GF-D8 (cell line): ENCODE measurements at regions not wholly inside any gene's neighbourhood (a gene's known extent, or its start where the extent isn't known, plus 50 kb on each side); places are given as distances from the start of the nearest gene placed in this dataset.

ENCODE experiments used
- DNase-seq: peaks from one replicate; lab custom pipeline; 2025; lab: John Stamatoyannopoulos, UW

DNA sequence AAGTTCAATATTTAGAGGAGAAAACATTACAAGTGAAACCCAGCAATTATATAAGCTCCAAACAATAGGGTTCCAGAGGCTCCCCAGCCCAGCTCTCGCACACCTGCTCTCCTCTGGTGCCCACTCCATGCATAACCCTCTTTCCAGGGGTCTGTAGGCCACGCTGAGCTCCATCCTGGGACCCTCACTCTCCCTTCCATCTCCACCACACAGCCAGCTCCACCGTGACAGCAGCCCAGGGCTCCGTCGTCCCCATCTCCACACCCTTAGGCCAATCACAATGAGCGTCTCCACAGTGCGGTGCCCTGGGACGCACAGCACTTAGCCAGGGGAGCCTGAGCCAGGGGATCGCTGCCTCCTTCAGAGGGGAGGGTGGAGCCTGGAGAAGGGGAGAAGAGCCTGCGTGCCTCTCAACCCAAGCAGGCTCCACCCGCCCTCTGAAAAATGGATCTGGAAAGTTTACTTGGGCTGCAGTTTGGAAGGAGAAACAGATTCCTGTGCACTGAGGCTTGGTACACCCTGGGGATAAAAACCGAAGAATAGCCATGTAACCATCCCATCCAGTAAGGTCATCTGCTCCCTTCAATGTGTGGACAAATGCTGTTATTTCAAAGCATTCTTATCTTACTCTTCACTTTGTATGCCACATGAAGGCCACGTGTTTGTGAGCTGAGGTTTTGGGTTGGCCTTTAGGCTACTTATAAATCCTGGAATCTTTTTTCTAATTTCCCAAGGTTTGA lies 72.4 kb upstream of the GGTLC1 start:
- DNase-seq = no peak

DNA sequence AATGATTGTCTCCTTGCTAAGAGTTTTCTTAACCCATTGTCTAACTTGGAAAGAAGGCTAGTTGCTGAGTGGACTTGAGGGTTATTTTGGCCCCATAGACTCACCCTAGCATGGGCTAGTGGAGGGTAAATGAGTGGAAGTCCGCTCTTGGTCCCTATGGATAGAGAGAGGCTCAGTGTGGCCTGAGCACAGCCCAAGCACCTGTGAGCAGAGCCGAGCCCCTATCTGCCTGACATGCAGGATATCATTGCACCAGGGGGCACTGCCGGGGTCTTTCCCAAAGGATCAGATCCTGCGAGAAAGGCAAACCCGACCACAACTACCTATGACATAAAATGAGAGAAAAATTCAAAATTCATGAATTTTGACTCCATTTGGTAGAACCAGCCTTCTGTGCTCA lies 70.6 kb upstream of the GGTLC1 start:
- DNase-seq = no peak

DNA sequence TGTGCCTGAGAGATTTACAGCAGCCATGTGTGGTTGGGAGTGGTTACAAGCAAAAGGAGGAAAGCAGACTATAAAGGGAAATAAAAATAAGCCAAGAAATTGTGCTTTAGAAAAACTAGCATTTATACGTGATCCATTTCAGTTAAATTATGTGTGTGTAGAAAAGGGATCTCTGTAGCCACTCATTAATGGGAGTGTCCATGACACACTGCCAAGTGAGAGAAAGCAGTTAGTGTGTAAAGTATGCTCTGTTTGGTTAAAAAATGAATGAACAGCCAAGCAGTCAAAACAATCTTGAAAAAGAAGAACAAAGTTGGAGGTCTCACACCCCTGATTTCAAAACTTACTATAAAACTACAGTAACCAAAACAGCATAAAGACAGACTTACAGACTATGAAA lies 67.9 kb upstream of the GGTLC1 start:
- DNase-seq = no peak

DNA sequence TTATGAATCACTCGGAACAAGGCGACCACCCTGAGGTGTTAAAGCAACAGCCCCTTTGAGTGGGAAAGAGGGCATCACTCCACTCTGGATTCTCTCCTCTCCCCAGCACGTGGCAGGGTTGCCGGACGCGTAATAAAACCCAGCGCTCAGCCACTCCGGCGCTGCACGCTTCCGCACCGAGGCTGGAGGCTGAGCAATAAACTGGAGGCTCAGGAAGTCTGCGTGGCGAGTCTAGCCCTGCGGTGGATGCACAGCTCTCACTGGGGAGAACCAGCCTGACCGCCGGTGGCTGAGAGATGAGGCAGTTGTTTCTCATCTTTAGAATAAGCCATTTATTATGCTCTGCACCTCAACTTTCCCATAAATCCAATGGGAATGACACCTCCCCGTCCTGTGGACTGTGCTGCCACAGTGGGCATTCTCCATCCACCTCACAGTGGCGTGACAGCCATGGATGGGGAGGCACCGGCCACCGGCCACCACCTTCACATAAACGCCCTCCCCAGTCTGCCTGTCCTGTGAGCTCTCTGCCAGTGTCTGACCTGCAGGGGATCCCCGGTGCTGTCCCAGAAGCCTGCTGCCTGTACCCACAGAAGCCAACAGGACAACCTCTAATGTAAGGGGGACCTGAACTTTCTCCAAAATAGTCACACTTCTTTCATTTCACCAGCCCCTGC lies 64.2 kb upstream of the GGTLC1 start:
- DNase-seq = no peak

DNA sequence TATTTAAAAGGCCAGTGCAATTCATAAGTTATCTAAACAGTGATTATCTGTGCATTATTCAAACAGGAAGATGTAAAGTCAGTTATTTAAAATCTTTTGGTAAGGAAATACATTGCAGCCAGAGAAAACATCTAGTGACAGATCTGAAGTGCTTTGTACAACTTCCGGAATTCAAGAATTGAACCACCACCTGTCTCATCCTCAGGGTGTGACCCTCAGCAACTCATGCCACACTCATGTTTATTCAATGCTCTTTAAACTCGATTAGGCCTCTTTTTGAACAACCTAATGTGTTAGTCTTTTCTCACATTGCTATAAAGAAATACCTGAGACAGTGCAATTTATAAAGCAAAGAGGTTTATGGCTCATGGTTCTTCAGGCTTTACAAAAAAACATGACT lies 62.6 kb upstream of the GGTLC1 start:
- DNase-seq = no peak

DNA sequence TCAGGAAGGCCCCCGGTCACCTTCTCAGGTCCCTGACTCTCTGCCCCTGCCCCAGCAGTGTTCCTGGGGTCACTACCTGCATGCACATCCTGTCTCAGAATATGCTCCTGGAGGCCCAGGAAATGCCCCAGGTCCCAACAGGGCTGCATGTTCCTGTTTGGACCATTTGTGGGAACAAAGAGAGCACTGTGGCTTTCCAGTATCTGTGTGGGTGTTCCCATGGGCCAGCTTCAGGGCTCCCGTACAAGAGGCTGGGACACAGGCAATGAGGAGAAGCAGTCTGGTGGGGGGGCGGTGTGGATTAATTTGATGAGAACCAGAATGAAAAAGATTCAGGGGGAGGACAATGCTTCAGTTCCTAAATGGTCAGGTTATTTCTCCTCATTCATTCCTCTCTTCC lies 61.5 kb upstream of the GGTLC1 start:
- DNase-seq = no peak

DNA sequence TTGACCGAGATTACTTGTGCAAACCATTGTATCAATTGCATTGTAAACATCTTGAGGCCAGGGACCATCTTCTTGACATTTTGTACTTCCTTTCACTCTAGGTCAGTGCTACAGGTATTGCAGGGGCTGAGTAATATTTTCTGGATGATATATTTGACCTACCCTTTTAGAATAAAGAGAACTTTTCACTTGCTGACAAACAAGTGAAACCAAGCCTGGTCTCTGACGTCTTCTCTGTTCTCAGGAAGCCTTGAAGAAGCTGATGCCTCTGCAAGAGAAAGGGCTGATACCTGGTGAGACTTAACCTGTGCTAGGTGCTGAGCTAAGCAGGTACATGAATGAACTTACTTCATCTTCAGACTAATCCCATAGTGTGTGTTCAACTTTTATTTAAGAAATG lies 60.5 kb upstream of the GGTLC1 start:
- no peak for DNase-seq

DNA sequence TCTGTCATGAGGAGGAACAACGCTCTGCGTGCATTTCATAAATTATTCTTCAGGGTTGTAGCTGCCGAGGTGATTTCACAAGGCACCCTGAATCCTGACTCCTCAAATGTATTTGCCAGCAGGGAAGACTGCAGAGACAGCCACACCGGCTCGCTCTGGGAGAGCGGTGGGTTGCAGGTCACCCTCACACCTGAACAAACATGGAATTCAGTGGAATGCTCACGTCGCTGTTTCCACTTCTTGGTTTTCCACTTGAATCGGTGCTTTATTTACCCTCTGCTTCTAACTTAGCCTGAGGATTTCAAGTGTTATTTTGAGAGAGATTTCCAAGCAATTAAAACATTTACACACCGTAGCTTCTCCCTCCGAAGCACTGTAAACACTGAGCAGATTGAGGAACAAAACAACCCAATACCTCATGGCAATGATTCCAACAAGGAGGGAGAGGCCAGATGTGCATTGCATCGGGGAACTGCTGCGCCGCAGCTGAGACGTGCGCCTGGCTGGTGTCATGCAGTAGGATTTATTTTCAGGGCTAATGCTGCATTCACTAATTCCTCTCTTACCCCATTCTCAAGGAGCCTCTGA lies 59.5 kb upstream of the GGTLC1 start:
- DNase-seq = no peak

DNA sequence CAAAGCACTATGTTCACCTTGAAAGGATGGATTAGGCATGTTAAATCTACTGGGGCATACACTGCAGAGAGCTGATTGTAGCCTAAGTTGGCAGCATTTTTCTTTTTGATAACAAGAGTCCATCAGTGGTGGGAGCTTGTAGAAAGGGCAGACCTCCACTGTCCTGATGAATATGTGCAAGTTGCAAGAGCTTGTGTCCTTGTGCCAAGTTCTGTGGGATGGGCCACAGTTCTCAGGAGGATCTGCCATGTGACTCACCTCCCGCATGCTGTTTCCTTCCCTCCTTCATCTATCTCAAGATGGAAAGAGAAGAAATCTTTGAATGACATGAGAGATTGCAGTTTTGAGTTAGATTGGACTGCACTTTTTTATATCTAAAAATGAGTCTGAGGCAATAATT lies 58.3 kb upstream of the GGTLC1 start:
- no peak for DNase-seq

DNA sequence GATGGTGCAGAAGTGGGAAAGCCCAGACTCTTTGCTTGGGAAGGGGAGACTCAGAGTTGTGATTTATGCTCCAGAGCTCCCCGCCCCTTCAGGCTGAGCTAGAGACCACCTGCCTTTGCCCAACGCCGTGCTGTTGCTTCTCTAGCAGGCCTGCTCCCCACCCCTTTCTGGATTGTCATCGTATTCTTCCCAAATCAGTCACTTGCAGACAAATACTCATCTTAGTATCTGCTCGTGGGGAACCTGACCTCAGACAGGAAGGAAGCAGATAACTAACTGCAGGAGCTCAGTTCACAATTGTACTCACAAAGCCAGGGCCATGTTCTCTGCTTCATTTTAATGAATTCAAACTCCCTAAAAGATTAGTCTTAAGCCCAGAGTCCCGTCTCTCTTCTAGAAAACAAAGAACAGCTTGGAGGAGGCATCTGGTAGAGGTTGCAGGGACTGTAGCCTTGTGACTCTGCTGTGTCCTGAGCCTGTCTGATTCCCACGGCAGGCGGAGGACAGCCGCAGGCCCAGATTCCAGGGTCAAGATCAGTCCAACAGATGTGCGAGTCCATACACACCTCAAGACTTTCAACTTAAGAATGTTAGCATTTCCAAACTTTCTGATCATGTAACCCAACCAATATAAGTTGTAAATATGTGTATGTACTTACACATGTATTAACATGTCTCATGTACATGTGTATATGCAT lies 57.2 kb upstream of the GGTLC1 start:
- DNase-seq = no peak

DNA sequence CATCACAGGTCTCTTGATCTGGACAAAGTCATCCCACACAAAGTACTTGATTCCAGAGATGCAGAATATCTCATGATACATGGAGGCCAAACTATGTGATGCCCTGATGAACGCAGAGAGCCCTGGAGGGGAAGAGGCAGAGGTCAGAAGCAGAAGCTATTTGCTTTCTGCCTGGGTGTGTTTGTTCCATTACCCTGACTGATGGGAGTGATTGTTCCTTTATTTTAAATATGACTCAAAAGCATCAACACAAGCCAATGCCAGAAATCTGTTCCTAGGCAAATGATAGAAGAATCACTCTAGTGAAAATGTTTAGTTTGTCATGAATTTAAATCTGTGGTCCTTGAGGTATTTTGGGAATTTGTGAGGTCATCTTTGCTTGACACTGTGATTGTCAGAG lies 54.7 kb upstream of the GGTLC1 start:
- no peak for DNase-seq

DNA sequence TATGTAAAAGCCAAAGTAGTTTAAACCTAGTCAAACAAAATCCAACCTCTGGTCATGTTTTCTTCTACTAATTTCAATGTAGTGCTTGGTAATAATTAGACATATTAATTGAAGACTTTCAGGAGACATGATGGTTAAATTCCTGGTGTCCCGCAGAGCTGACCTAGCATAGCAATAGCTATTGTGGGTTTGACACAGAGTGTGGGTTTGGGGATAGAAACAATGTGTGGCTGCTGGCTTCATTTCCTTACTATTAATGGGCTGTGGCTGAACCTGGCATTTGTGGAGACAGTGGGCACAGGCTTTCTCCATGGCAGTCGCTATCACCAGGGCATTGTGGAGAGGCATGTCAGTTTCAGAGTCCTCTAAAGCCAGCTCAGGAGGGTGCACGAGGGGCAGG lies 54.1 kb upstream of the GGTLC1 start:
- no peak for DNase-seq

DNA sequence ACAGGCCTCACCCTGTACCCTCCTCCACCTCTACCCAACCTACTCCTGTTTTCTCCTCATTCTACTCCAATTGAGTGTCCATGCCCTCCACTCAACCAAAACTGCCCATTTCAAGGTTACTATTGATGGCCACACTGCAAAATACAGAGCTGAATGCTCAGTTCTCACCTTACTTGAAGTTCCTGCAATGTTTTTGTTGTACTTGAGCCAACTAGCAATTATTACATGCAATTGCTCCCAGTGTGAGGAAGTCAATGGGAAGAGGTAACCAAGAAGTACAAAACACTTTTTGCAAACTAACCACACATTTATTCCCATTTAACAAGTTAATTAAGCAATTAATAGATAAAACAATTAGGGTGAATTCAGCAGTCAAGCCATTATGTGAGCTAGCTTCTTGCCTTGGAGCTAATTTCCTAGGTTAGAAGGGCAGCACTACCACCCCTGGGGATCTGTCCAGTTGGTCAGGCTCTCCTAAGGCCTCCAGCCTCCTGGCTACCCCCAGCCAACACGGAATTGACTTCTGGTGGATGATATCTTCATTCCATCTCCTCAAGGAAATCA lies 52.4 kb upstream of the GGTLC1 start:
- DNase-seq = no peak

DNA sequence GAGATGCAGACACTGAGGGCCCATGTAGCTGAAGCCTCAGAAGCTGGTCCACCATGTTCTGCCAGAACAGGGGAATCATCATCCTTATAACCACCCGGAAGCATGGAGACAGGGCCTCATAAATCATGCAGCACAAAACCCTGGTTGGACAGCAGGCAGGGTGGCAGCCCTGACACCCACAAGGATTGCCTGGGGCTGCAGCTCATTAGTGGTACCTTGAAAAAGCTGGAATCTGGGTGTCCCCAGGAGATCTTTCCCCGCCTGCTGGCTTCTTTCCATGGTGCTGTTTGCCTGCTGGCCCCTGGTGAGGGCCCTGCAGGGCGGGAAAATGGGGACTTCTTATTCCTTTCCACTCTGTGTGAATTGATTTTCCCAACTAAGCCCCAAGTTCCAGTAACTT lies 50.6 kb upstream of the GGTLC1 start:
- DNase-seq = no peak
